ENCODE measurements at regions not wholly inside any gene's neighbourhood (a gene's known extent, or its start where the extent isn't known, plus 50 kb on each side); places are given as distances from the start of the nearest gene placed in this dataset.

GRCh38 chr22:23404689-23405365, 175.3 kb downstream of the IGLL1 start:
- H3K36me3 Mint-ChIP-seq (ENCODE audit: insufficient read depth in 1 of 3, low read depth in 3 of 3), result no peaks in the 10 kb centered on the region
- peaks cover 11 to 21% of the 10 kb centered on the region in 2 experiments for H3K4me1 Mint-ChIP-seq
- Histone ChIP-seq H2BK15ac (ENCODE audit: low read depth, low read length) (no peak overlapping the region), H3K79me2 (ENCODE audit: insufficient read depth, low read length) (no peaks in the 10 kb centered on the region), H3K18ac (ENCODE audit: insufficient read length, low read depth, low read length) (no peak overlapping the region), H3K23me2 (ENCODE audit: insufficient read length, low read depth, low read length, poor library complexity, severe bottlenecking) (peaks cover 8% of the 10 kb centered on the region), H3K56ac (ENCODE audit: insufficient read length, low read depth, low read length) (no peak overlapping the region), H2BK12ac (ENCODE audit: insufficient read length, low read depth, low read length) (no peak overlapping the region), H2BK120ac (ENCODE audit: low read depth, low read length, poor library complexity, severe bottlenecking) (no peak overlapping the region), H2BK5ac (ENCODE audit: insufficient read length, low read length) (no peak overlapping the region), H2AK5ac (ENCODE audit: insufficient read length, low read length) (no peak overlapping the region), H2AFZ (ENCODE audit: low read length) (no peak overlapping the region), H2BK20ac (ENCODE audit: low read depth, low read length, poor library complexity, severe bottlenecking) (no peak overlapping the region), H3K9me3 (ENCODE audit: control insufficient read depth, low read depth, low read length) (no peaks in the 10 kb centered on the region), H3K79me1 (ENCODE audit: insufficient read depth, low read depth, low read length, poor library complexity, severe bottlenecking) (no peaks in the 10 kb centered on the region), H3K9ac (ENCODE audit: extremely low read depth, insufficient read length, low read length) (no peak overlapping the region), H3K27ac (ENCODE audit: insufficient read length, low read depth, low read length) (no peak overlapping the region), H3K4ac (ENCODE audit: low read depth, low read length) (no peak overlapping the region), H4K91ac (ENCODE audit: insufficient read length, low read depth, low read length) (no peak overlapping the region), H3K27me3 (ENCODE audit: insufficient read depth, low read length) (no peaks in the 10 kb centered on the region), H3T11ph (ENCODE audit: low read length) (no peak overlapping the region), H4K8ac (replicated peaks; ENCODE audit: insufficient read length, low read depth, low read length) (no peak overlapping the region), H3K23ac (ENCODE audit: insufficient read length, low read depth, low read length) (no peak overlapping the region), H3K4me1 (ENCODE audit: insufficient read depth, low read length) (no peaks in the 10 kb centered on the region), H4K5ac (ENCODE audit: insufficient read length, low read depth, low read length) (no peak overlapping the region), H4K20me1 (ENCODE audit: control insufficient read depth, insufficient read depth, insufficient read length) (no peaks in the 10 kb centered on the region), H3K14ac (ENCODE audit: insufficient read depth, low read length) (no peak overlapping the region), H3K4me2 (ENCODE audit: insufficient read depth, insufficient read length, low read length) (no peak overlapping the region)
- no peaks in the 10 kb centered on the region for H3K9me3 Mint-ChIP-seq
- H3K27me3 Mint-ChIP-seq (ENCODE audit: low read depth), result peaks cover 48% of the 10 kb centered on the region
- peak; percentile 39 for DNase-seq
- no CpG with 5 or more reads among the region's 11 CpGs for WGBS (ENCODE audit: extremely low coverage, insufficient read length, low lambda C conversion rate)
- H3K4me3 Mint-ChIP-seq, result no peak overlapping the region
- no peak for TF ChIP-seq CTCF (conservative IDR thresholded peaks at IDR 0.05)
- peak overlapping the region in 1 of 3 experiments; percentile 40; a peak in 1 of 7 replicates for H3K27ac Mint-ChIP-seq

All from H9 (cell line).